HG03565 (cell line): ENCODE measurements at regions not wholly inside any gene's neighbourhood (a gene's known extent, or its start where the extent isn't known, plus 50 kb on each side); places are given as distances from the start of the nearest gene placed in this dataset.

Source experiments
- ATAC-seq: cut with Tn5 transposase; IDR thresholded peaks from one replicate; pipeline ENCODE4 v1.9.1; 2021; ENCODE audit warnings: mild to moderate bottlenecking, moderate library complexity; ENCODE audit not compliant: unreplicated experiment

- ATAC-seq: no peak
Observed at GRCh38 chr15:31239409-31239808, 87.2 kb upstream of the KLF13 start.

GRCh38 chr15:31241888-31242522 lies 84.6 kb upstream of the KLF13 start:
- ATAC-seq: no peak

- no peak for ATAC-seq
Observed at GRCh38 chr15:31243895-31244294, 82.7 kb upstream of the KLF13 start.

GRCh38 chr15:31245135-31245689 lies 81.4 kb upstream of the KLF13 start:
- no peak for ATAC-seq

- no peak for ATAC-seq
Observed at GRCh38 chr15:31245756-31246155, 80.9 kb upstream of the KLF13 start.

- no peak for ATAC-seq
Observed at GRCh38 chr15:31247404-31247803, 79.2 kb upstream of the KLF13 start.

- ATAC-seq: no peak
Observed at GRCh38 chr15:31248263-31248662, 78.4 kb upstream of the KLF13 start.

GRCh38 chr15:31248951-31249350 lies 77.7 kb upstream of the KLF13 start:
- no peak for ATAC-seq

GRCh38 chr15:31250033-31250432 lies 76.6 kb upstream of the KLF13 start:
- ATAC-seq: no peak

- ATAC-seq: no peak
Observed at GRCh38 chr15:31251165-31251564, 75.5 kb upstream of the KLF13 start.

- ATAC-seq: no peak
Observed at GRCh38 chr15:31252171-31252785, 74.4 kb upstream of the KLF13 start.

- ATAC-seq: no peak
Observed at GRCh38 chr15:31254431-31255175, 72.0 kb upstream of the KLF13 start.

- no peak for ATAC-seq
Observed at GRCh38 chr15:31255176-31255510, 71.5 kb upstream of the KLF13 start.

- ATAC-seq: no peak
Observed at GRCh38 chr15:31255732-31256377, 70.8 kb upstream of the KLF13 start.

GRCh38 chr15:31256378-31257265 lies 70.0 kb upstream of the KLF13 start:
- no peak for ATAC-seq

GRCh38 chr15:31257286-31257685 lies 69.3 kb upstream of the KLF13 start:
- ATAC-seq: no peak

- ATAC-seq: no peak
Observed at GRCh38 chr15:31258260-31258659, 68.4 kb upstream of the KLF13 start.

GRCh38 chr15:31259562-31260252 lies 66.9 kb upstream of the KLF13 start:
- no peak for ATAC-seq

- ATAC-seq: no peak
Observed at GRCh38 chr15:31260646-31261265, 65.9 kb upstream of the KLF13 start.
